Kidney (tissue), 13 donors: ENCODE measurements at regions not wholly inside any gene's neighbourhood (a gene's known extent, or its start where the extent isn't known, plus 50 kb on each side); places are given as distances from the start of the nearest gene placed in this dataset.

Source experiments
- DNase-seq, 5 donors: peaks; one replicate each; pipeline ENCODE4 v3.0.0-alpha.2; 2013 to 2020
- FAIRE-seq: peaks from 2 replicates; lab custom pipeline; 2012; peaks lifted over from hg19 to GRCh38; lab: Jason Lieb, UNC
- H3K27ac ChIP-seq, 2 donors: one replicate each; pipeline ENCODE4 v1.7.0; 2013; ENCODE audit warnings: low read depth in 2 of 2, low read length in 2 of 2, inconsistent platforms in 1 of 2
- H3K27me3 ChIP-seq: one replicate; pipeline ENCODE4 v1.7.1; 2013; ENCODE audit warnings: low read length, inconsistent platforms; ENCODE audit not compliant: control insufficient read depth, insufficient read depth
- H3K36me3 ChIP-seq, 3 donors: one replicate each; pipeline versions ENCODE4 v1.7.0 to v1.7.1; 2013; ENCODE audit warnings: low read length in 3 of 3, control low read depth in 1 of 3, inconsistent platforms in 1 of 3; ENCODE audit not compliant: insufficient read depth in 3 of 3, control insufficient read depth in 2 of 3
- H3K4me1 ChIP-seq, 3 donors: one replicate each; pipeline versions ENCODE4 v1.7.0 to v1.7.1; 2013; ENCODE audit warnings: low read length in 3 of 3, inconsistent platforms in 1 of 3, low read depth in 1 of 3; ENCODE audit not compliant: control insufficient read depth in 2 of 3, insufficient read depth in 2 of 3
- H3K4me3 ChIP-seq, 3 donors: one replicate each; pipeline versions ENCODE4 v1.7.0 to v1.8.1; 2013; ENCODE audit warnings: low read length in 3 of 3, control low read depth in 1 of 3, inconsistent platforms in 1 of 3
- H3K9ac ChIP-seq, 3 donors: one replicate each; pipeline versions ENCODE4 v1.7.0 to v1.7.1; 2013; ENCODE audit warnings: low read length in 3 of 3, control low read depth in 1 of 3, inconsistent platforms in 1 of 3
- H3K9me3 ChIP-seq, 3 donors: one replicate each; pipeline versions ENCODE4 v1.7.0 to v1.7.1; 2013; ENCODE audit warnings: low read length in 3 of 3, control low read depth in 1 of 3, inconsistent platforms in 1 of 3; ENCODE audit not compliant: control insufficient read depth in 2 of 3, insufficient read depth in 1 of 3
- CTCF ChIP-seq: IDR thresholded peaks from 3 replicates; pipeline ENCODE4 v1.5.1; 2012; ENCODE audit warnings: mild to moderate bottlenecking, moderate library complexity, borderline replicate concordance; ENCODE audit not compliant: insufficient read depth; ENCODE audit errors: extremely low read depth
- intact Hi-C: fragments of 100-400 bp; cut with DNase I; formaldehyde crosslinking; loops from one replicate; pipeline ENCODE4 v1.11.1; 2022
- donor health status: control.
- donor health status: control.
- donor health status: control.
- donor health status: control.
- donor health status: control.
- donor health status: DM: yes; HTN: yes; CAD: no.
- donor health status: Normal renal cell carcinoma (clear cell type).

- H3K27me3 ChIP-seq, result no peaks in the 10 kb centered on the region
- H3K27ac ChIP-seq, result no peak overlapping the region
- no peak overlapping the region for H3K9ac ChIP-seq
- intact Hi-C loops, result no loop called here
- no peak for TF ChIP-seq CTCF
- no peaks in the 10 kb centered on the region for H3K36me3 ChIP-seq
- H3K9me3 ChIP-seq, result no peaks in the 10 kb centered on the region
- H3K4me1 ChIP-seq, result no peaks in the 10 kb centered on the region
- H3K4me3 ChIP-seq, result no peak overlapping the region
- DNase-seq, result no peak
- no peak for FAIRE-seq
These were observed 238.3 kb downstream of the TEX29 start for GRCh38 chr13:111558700-111559088.

GRCh38 chr13:111559612-111560403, 239.4 kb downstream of the TEX29 start:
- peak in 1 of 5 donors; percentile 40 for DNase-seq

GRCh38 chr13:111561091-111561781, 240.8 kb downstream of the TEX29 start:
- TF ChIP-seq CTCF, result no peak
- no peaks in the 10 kb centered on the region for H3K27me3 ChIP-seq
- H3K9me3 ChIP-seq, result no peaks in the 10 kb centered on the region
- no peaks in the 10 kb centered on the region for H3K36me3 ChIP-seq
- H3K4me1 ChIP-seq, result no peaks in the 10 kb centered on the region
- no peak overlapping the region for H3K9ac ChIP-seq
- no peak for FAIRE-seq
- DNase-seq, result peak in 1 of 5 donors; percentile 15
- intact Hi-C loops, result no loop called here
- H3K27ac ChIP-seq, result no peak overlapping the region
- no peak overlapping the region for H3K4me3 ChIP-seq

More at GRCh38 chr13:111559612-111560403, 239.4 kb downstream of the TEX29 start:
- no peak overlapping the region for H3K9ac ChIP-seq
- no peaks in the 10 kb centered on the region for H3K9me3 ChIP-seq
- TF ChIP-seq CTCF, result no peak
- no peaks in the 10 kb centered on the region for H3K27me3 ChIP-seq
- H3K27ac ChIP-seq, result no peak overlapping the region
- no peak for FAIRE-seq
- H3K36me3 ChIP-seq, result no peaks in the 10 kb centered on the region
- H3K4me1 ChIP-seq, result no peaks in the 10 kb centered on the region
- no peak overlapping the region for H3K4me3 ChIP-seq
- intact Hi-C loops, result no loop called here
